Activated B cell treated with CpG ODN at 0.5 μM for 24 hours (primary cell): ENCODE measurements at regions not wholly inside any gene's neighbourhood (a gene's known extent, or its start where the extent isn't known, plus 50 kb on each side); places are given as distances from the start of the nearest gene placed in this dataset.

Experiments
- ATAC-seq: fragments of 200-7000 bp; cut with Tn5 transposase; one replicate; pipeline ENCODE4 v1.10.0; 2021; ENCODE audit warnings: low read depth, mild to moderate bottlenecking, moderate library complexity
- CTCF ChIA-PET: fragments of 350-600 bp; sonication (Branson Sonifier 250); formaldehyde crosslinking; loops from one replicate; lab custom pipeline; 2021; ENCODE audit warnings: antibody characterized with exemption; lab: Charles Lee
- POLR2A ChIA-PET: fragments of 350-600 bp; sonication (Branson Sonifier 250); formaldehyde crosslinking; loops from one replicate; lab custom pipeline; 2021; ENCODE audit warnings: antibody characterized with exemption; lab: Charles Lee
- DNase-seq: peaks from one replicate; pipeline ENCODE4 v3.0.0; 2022
- H3K27ac Mint-ChIP-seq: one replicate; pipeline ENCODE4 v1.8.0; 2020; ENCODE audit warnings: mixed read lengths
- H3K27me3 Mint-ChIP-seq: one replicate; pipeline ENCODE4 v1.8.0; 2021; ENCODE audit warnings: mixed read lengths
- H3K36me3 Mint-ChIP-seq: one replicate; pipeline ENCODE4 v1.8.0; 2021; ENCODE audit warnings: low read depth, mixed read lengths
- H3K4me1 Mint-ChIP-seq: one replicate; pipeline ENCODE4 v1.8.0; 2021; ENCODE audit warnings: mixed read lengths
- H3K4me3 Mint-ChIP-seq: one replicate; pipeline ENCODE4 v1.8.0; 2020; ENCODE audit warnings: mild to moderate bottlenecking, mixed read lengths
- H3K9me3 Mint-ChIP-seq: one replicate; pipeline ENCODE4 v1.8.0; 2020; ENCODE audit warnings: mixed read lengths
- intact Hi-C: fragments of 100-400 bp; cut with micrococcal nuclease; formaldehyde crosslinking; loops from one replicate; pipeline ENCODE4 v1.15.1; 2024
- TF ChIP-seq, protein P1 (sequence below): fragments of 200-600 bp; IDR thresholded peaks from one replicate; pipeline ENCODE4 v1.8.0; 2022; ENCODE audit warnings: antibody characterized with exemption, mild to moderate bottlenecking

DNA sequence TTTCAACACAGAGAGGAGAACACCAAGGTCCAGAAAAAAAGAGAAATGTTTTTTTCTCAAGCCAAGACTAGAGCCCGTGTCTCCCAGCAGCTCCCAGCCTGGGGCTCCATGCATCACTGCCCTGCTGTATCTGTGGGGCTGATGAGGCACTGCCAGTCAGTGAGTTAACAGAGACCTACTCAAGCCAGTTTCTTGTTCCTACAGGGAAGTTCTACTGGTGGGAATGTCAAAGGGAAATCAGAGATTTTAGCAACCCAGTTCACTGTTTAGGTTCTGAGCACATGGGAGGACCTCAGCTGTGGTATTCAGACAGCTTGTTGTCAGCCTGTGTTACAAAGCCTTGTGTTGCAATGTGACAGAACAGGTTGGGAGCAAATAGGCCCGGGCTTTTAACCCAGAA, 234.3 kb downstream of the TLE3 start:
- CTCF ChIA-PET: no interaction called here
- TF ChIP-seq, protein P1, sequence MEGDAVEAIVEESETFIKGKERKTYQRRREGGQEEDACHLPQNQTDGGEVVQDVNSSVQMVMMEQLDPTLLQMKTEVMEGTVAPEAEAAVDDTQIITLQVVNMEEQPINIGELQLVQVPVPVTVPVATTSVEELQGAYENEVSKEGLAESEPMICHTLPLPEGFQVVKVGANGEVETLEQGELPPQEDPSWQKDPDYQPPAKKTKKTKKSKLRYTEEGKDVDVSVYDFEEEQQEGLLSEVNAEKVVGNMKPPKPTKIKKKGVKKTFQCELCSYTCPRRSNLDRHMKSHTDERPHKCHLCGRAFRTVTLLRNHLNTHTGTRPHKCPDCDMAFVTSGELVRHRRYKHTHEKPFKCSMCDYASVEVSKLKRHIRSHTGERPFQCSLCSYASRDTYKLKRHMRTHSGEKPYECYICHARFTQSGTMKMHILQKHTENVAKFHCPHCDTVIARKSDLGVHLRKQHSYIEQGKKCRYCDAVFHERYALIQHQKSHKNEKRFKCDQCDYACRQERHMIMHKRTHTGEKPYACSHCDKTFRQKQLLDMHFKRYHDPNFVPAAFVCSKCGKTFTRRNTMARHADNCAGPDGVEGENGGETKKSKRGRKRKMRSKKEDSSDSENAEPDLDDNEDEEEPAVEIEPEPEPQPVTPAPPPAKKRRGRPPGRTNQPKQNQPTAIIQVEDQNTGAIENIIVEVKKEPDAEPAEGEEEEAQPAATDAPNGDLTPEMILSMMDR: no peak

DNA sequence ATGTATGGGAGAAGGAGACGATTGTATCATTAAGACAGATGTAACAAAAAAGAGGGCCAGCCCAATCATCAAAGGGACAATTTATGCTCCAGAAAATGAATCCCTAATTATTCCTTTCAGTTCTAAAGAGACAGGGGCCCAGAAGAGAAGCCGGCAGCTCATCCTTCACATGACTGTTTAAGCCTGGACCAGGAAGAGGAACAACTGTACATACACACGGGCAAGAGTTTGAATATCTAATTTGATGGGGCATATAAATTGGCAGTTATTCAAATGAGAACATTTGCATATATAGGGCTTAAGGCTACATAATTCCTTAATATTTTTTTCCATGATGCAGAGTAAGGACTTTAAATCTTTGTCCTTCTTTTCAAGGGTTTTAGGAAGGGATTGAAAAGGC, 232.3 kb downstream of the TLE3 start:
- H3K27ac Mint-ChIP-seq: no peak overlapping the region

More for the DNA sequence above, 234.3 kb downstream of the TLE3 start:
- ATAC-seq (no peak), DNase-seq (no peak)
- no peaks in the 10 kb centered on the region for H3K9me3 Mint-ChIP-seq
- H3K36me3 Mint-ChIP-seq: no peaks in the 10 kb centered on the region
- H3K4me1 Mint-ChIP-seq: peaks cover 5% of the 10 kb centered on the region
- intact Hi-C loops: no loop called here
- H3K27me3 Mint-ChIP-seq: peaks cover 16% of the 10 kb centered on the region
- POLR2A ChIA-PET: no interaction called here
- no peak overlapping the region for H3K27ac Mint-ChIP-seq
- no peak overlapping the region for H3K4me3 Mint-ChIP-seq

DNA sequence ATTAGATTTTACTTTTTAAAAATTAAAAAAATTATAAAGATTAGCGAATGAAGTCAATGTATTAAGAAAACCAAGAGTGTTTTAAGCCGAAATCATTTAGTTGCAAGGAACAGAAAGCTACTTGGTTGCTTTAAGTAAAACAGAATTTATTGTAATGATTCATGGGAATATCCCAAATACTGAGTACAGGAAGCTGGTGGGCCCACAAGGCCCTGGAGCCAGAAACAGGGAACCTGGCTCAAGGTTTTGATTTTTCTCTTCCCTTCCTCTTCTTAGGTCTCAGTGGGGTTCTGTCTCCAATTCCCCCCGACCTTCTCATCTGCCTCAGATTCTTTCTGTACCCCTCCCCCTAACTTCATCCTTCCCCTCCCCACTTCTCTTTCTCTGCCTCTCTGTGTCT, 229.0 kb downstream of the TLE3 start:
- Mint-ChIP-seq H3K36me3 (peaks cover 2% of the 10 kb centered on the region), H3K27ac (no peak overlapping the region), H3K9me3 (peaks cover 6% of the 10 kb centered on the region), H3K27me3 (peaks cover 4% of the 10 kb centered on the region), H3K4me1 (peaks cover 3% of the 10 kb centered on the region), H3K4me3 (no peak overlapping the region)
- intact Hi-C loops: no loop called here
- ChIA-PET POLR2A (no interaction called here), CTCF (no interaction called here)
- TF ChIP-seq, protein P1: no peak
- ATAC-seq: no peak
- DNase-seq: no peak

More for the DNA sequence above, 232.3 kb downstream of the TLE3 start:
- intact Hi-C loops: no loop called here
- CTCF ChIA-PET: no interaction called here
- POLR2A ChIA-PET: interaction anchor here (1.2 kb wide), 1 partner anchor 17 kb away, joined by 9 read pairs; no protein-coding TSS in a partner anchor
- DNase-seq (no peak), ATAC-seq (no peak)
- H3K27me3 Mint-ChIP-seq: peaks cover 14% of the 10 kb centered on the region
- no peaks in the 10 kb centered on the region for H3K9me3 Mint-ChIP-seq
- no peak overlapping the region for H3K4me3 Mint-ChIP-seq
- H3K36me3 Mint-ChIP-seq: no peaks in the 10 kb centered on the region
- H3K4me1 Mint-ChIP-seq: peaks cover 6% of the 10 kb centered on the region
- TF ChIP-seq, protein P1: no peak

DNA sequence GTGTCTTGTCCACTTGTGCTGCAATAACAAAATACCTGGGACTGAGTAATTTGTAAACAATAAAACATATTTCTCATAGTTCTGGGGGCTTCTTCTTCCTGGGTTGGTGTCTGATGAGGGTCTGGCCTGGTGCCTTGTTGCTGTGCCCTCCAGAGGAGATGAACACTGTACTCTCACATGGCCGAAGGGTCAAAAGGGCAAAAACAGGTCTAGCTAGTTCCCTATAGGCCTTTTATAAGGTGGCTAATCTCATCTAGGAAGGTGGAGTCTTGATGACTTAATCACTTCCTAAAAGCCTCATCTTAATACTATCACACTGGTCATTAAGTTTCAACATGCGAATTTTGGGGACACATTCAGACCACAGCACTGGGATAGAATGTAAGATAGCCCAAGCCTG, 228.4 kb downstream of the TLE3 start:
- H3K36me3 Mint-ChIP-seq: peaks cover 2% of the 10 kb centered on the region
- no peak overlapping the region for H3K4me3 Mint-ChIP-seq
- DNase-seq (no peak), ATAC-seq (no peak)
- peaks cover 3% of the 10 kb centered on the region for H3K4me1 Mint-ChIP-seq
- H3K9me3 Mint-ChIP-seq: peaks cover 12% of the 10 kb centered on the region
- intact Hi-C loops: no loop called here
- TF ChIP-seq, protein P1: no peak
- ChIA-PET CTCF (no interaction called here), POLR2A (no interaction called here)
- peaks cover 4% of the 10 kb centered on the region for H3K27me3 Mint-ChIP-seq
- no peak overlapping the region for H3K27ac Mint-ChIP-seq

DNA sequence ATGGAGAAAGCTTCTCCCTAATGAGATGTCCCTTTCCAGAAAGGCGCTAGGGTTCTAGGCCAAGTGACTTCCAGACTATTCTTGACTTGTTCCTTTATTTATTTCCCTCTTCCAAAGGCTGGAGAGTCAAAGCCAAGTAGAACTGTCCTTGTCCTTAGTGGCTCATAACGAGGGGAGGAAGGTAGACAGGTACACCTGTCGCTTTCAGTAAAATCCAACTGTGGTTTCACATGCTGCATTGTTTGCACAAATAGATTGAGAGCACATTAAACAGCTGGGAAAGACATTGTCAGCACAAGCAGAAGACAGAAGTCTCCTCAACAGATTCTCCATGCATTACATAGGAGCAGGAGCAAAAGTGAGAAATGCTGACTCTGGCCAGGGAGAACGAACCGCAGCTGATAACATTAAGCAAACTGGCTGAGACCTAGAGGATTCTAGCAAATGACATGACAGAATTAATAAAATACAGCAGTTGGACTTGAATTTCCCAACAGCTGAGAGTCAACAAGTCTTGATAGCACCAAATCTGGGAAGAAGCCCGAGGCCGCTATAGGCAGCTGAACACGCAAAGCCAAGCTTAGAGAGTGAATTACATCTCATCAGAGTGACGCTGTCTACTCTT, 227.7 kb downstream of the TLE3 start:
- DNase-seq (no peak), ATAC-seq (no peak)
- no peak overlapping the region for H3K4me3 Mint-ChIP-seq
- intact Hi-C loops: no loop called here
- no peak overlapping the region for H3K27ac Mint-ChIP-seq
- H3K9me3 Mint-ChIP-seq: peaks cover 12% of the 10 kb centered on the region
- H3K4me1 Mint-ChIP-seq: peaks cover 3% of the 10 kb centered on the region
- peaks cover 2% of the 10 kb centered on the region for H3K36me3 Mint-ChIP-seq
- CTCF ChIA-PET: no interaction called here
- TF ChIP-seq, protein P1: no peak
- POLR2A ChIA-PET: interaction anchor here (0.6 kb wide), 1 partner anchor 87 kb away, joined by 6 read pairs; no protein-coding TSS in a partner anchor
- peaks cover 4% of the 10 kb centered on the region for H3K27me3 Mint-ChIP-seq
